ENCODE measurements at regions not wholly inside any gene's neighbourhood (a gene's known extent, or its start where the extent isn't known, plus 50 kb on each side); places are given as distances from the start of the nearest gene placed in this dataset.

DNA sequence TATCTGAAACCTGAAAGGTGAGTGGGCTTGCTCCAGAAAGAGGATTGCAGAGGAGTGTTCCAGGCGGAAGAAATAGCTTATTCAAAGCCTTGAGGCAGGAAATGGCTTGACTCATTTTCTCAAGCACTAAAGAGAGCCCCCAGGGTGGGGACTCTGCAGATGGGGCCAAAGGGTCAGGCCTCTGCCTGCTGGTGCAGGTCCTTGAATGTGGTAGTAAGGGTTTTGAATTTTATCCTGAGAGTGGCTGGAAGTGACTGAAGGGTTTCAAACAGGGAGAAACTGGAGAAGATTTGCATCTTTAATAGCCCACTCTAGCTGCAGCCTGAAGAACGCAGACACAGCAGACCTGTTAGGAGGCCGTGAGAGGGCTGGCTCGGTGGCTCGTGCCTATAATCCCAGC is 144.4 kb downstream of the CCT6B start:
- H3K4me1 ChIP-seq, result no peaks in the 10 kb centered on the region
- H3K36me3 ChIP-seq, result no peaks in the 10 kb centered on the region
- H3K4me3 ChIP-seq (replicated peaks in 1 of 3), result no peak overlapping the region
- no peaks in the 10 kb centered on the region for H3K9me3 ChIP-seq
- intact Hi-C loops (cut with DNase I), result no loop called here
- no peak for DNase-seq
- H3K27ac ChIP-seq, result no peak overlapping the region
- no peaks in the 10 kb centered on the region for H3K27me3 ChIP-seq
- TF ChIP-seq POLR2A (IDR thresholded peaks at IDR 0.05), result no peak
- TF ChIP-seq, protein P1, sequence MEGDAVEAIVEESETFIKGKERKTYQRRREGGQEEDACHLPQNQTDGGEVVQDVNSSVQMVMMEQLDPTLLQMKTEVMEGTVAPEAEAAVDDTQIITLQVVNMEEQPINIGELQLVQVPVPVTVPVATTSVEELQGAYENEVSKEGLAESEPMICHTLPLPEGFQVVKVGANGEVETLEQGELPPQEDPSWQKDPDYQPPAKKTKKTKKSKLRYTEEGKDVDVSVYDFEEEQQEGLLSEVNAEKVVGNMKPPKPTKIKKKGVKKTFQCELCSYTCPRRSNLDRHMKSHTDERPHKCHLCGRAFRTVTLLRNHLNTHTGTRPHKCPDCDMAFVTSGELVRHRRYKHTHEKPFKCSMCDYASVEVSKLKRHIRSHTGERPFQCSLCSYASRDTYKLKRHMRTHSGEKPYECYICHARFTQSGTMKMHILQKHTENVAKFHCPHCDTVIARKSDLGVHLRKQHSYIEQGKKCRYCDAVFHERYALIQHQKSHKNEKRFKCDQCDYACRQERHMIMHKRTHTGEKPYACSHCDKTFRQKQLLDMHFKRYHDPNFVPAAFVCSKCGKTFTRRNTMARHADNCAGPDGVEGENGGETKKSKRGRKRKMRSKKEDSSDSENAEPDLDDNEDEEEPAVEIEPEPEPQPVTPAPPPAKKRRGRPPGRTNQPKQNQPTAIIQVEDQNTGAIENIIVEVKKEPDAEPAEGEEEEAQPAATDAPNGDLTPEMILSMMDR (IDR thresholded peaks at IDR 0.05), result no peak
- WGBS, 2 donors, result 42 to 60% methylated on average over 5 of the region's 5 CpGs

DNA sequence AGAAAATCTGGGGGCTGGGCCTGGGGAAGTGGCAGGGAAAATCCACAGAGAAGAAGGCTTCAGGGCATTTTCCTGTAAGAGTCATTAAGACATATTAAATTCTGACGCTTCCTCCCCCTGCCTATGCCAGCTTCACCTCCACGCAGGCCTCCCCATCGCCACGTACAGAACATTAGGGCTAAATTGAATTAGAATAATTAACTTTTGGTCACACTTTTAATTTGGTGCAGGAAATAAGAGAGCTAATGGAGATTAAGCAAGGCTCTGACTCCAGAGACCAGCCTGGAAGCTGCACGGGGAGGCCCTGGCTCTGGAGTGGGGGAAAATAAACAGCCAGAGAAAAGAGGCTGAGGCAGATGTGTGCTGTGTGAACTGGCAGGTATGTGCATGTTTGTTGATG is 148.0 kb downstream of the CCT6B start:
- H3K4me1 ChIP-seq, result no peaks in the 10 kb centered on the region
- no peaks in the 10 kb centered on the region for H3K9me3 ChIP-seq
- H3K36me3 ChIP-seq, result no peaks in the 10 kb centered on the region
- TF ChIP-seq, protein P1 (IDR thresholded peaks at IDR 0.05), result no peak
- no peak for TF ChIP-seq POLR2A (IDR thresholded peaks at IDR 0.05)
- H3K27ac ChIP-seq, result no peak overlapping the region
- WGBS, 2 donors, result 69 to 75% methylated on average over 5 of the region's 5 CpGs
- H3K27me3 ChIP-seq, result no peaks in the 10 kb centered on the region
- no peak for DNase-seq
- intact Hi-C loops (cut with DNase I), result no loop called here
- H3K4me3 ChIP-seq (replicated peaks in 1 of 3), result no peak overlapping the region

DNA sequence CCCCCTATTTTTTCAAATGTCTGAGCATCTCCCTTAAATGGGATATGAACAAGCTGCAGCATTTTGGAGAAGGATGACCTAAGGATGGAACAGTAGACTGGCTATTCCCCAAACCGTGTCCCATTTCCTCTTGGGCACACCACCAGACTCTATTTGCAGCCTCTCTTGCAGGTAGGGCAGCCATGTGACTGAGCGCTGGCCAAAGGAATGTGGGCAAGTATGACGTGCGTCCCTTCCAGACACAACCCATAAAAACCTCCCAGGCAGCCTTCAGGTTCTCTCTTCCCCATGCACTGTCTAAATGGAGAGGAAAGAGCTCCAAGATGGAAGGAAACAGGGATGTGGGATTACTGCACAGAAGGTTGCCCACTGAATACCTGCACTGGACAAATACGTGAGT is 149.7 kb downstream of the CCT6B start:
- no peaks in the 10 kb centered on the region for H3K4me1 ChIP-seq
- H3K9me3 ChIP-seq, result no peaks in the 10 kb centered on the region
- H3K27ac ChIP-seq, result no peak overlapping the region
- TF ChIP-seq, protein P1 (IDR thresholded peaks at IDR 0.05), result no peak
- TF ChIP-seq POLR2A (IDR thresholded peaks at IDR 0.05), result no peak
- WGBS, 2 donors, result 78 to 84% methylated on average over 5 of the region's 5 CpGs
- H3K36me3 ChIP-seq, result no peaks in the 10 kb centered on the region
- no peak for DNase-seq
- no peak overlapping the region for H3K4me3 ChIP-seq (replicated peaks in 1 of 3)
- no peaks in the 10 kb centered on the region for H3K27me3 ChIP-seq
- intact Hi-C loops (cut with DNase I), result no loop called here

DNA sequence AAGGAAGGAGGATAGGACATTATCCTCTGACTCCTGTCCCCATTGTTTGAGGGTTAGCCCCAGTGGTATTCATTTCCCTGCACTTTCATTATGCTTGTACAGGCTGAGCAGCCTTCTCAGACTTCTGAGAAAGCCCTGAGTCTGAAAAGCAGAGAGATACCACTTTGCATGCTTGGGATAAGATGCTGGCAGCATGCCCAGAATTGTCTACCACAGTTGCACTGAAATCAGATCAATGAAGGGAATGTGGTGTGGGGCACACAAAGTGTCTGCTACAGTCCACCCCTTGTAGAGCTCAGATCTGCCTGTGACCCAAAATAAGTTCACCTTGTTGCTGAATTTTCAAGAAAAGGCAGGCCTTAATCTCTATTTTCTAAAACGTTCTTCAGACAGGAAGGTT is 160.6 kb downstream of the CCT6B start:
- DNase-seq, result no peak
- no peaks in the 10 kb centered on the region for H3K27me3 ChIP-seq
- no peaks in the 10 kb centered on the region for H3K4me1 ChIP-seq
- TF ChIP-seq, protein P1 (IDR thresholded peaks at IDR 0.05), result no peak
- no peak for TF ChIP-seq POLR2A (IDR thresholded peaks at IDR 0.05)
- no peak overlapping the region for H3K4me3 ChIP-seq (replicated peaks in 1 of 3)
- WGBS, 2 donors, result 63 to 65% methylated on average over 1 of the region's 1 CpG
- no peaks in the 10 kb centered on the region for H3K9me3 ChIP-seq
- H3K36me3 ChIP-seq, result no peaks in the 10 kb centered on the region
- intact Hi-C loops (cut with DNase I), result no loop called here
- no peak overlapping the region for H3K27ac ChIP-seq

DNA sequence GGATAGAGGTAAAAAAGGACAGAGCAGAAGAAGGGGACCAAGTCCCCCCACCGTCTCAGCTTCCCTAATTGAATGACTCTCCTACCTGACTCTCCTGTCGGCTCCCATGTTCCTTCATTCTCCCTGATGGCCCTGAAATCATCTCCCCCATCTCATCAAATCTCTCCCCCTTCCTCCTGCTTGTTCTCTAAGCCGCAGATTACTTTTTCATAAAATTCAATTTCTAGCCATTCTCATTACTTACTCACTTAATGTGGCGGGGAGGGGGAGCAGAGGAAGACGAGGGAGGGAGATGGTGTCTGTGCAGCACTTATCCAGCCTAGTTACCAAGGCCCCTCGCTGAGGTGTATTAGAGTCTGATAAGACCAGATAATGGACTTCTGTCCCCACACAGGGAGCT is 161.5 kb downstream of the CCT6B start:
- Histone ChIP-seq H3K27me3 (no peaks in the 10 kb centered on the region), H3K9me3 (no peaks in the 10 kb centered on the region), H3K4me1 (no peaks in the 10 kb centered on the region), H3K4me3 (replicated peaks in 1 of 3) (no peak overlapping the region), H3K27ac (no peak overlapping the region), H3K36me3 (no peaks in the 10 kb centered on the region)
- TF ChIP-seq, protein P1 (IDR thresholded peaks at IDR 0.05), result no peak
- no peak for TF ChIP-seq POLR2A (IDR thresholded peaks at IDR 0.05)
- intact Hi-C loops (cut with DNase I), result loop anchor here (10.0 kb wide), 1 partner anchor 55 kb away; no protein-coding TSS in a partner anchor
- no peak for DNase-seq
- 59 to 68% methylated on average over 6 of the region's 6 CpGs for WGBS, 2 donors

Data from thyroid gland (tissue), 4 donors.